Omental fat pad (tissue), 3 donors: ENCODE measurements at regions not wholly inside any gene's neighbourhood (a gene's known extent, or its start where the extent isn't known, plus 50 kb on each side); places are given as distances from the start of the nearest gene placed in this dataset.

Experiments used
- ATAC-seq: fragments of 150-250 bp; one replicate; pipeline ENCODE4 v1.9.1; 2016; ENCODE audit warnings: mild to moderate bottlenecking, moderate library complexity; ENCODE audit not compliant: low FRiP score
- DNase-seq: peaks from one replicate; pipeline ENCODE4 v3.0.0-alpha.2; 2019; ENCODE audit warnings: low spot score
- TF ChIP-seq, protein P1 (sequence below), 3 donors: fragments of 450-650 bp; IDR thresholded peaks; one replicate each; pipeline ENCODE4 v1.5.1; 2016 to 2017; ENCODE audit warnings: antibody characterized with exemption in 3 of 3, mild to moderate bottlenecking in 3 of 3, moderate library complexity in 2 of 3

DNA sequence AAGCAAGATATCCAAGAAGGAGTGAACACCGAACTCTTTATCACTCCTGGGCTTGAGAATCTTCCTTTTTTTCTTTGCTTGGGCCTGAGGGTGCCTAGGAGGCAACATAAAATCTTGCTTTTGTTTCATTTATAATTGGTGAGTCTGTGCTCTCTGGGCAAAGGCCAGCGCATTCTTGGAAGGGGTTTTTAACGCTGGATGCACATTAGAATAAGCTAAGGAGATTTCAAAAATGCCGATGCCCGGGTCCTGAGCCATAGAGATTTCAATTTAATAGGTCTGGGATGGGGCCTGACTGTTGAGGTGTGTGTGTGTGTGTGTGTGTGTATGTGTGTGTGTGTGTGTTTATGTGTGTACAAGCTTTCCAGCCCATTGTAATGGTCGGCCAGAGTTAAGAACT, 62.0 kb upstream of the SORCS3 start:
- DNase-seq (no peak), ATAC-seq (no peak)
- TF ChIP-seq, protein P1, sequence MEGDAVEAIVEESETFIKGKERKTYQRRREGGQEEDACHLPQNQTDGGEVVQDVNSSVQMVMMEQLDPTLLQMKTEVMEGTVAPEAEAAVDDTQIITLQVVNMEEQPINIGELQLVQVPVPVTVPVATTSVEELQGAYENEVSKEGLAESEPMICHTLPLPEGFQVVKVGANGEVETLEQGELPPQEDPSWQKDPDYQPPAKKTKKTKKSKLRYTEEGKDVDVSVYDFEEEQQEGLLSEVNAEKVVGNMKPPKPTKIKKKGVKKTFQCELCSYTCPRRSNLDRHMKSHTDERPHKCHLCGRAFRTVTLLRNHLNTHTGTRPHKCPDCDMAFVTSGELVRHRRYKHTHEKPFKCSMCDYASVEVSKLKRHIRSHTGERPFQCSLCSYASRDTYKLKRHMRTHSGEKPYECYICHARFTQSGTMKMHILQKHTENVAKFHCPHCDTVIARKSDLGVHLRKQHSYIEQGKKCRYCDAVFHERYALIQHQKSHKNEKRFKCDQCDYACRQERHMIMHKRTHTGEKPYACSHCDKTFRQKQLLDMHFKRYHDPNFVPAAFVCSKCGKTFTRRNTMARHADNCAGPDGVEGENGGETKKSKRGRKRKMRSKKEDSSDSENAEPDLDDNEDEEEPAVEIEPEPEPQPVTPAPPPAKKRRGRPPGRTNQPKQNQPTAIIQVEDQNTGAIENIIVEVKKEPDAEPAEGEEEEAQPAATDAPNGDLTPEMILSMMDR (IDR thresholded peaks at IDR 0.05): no peak

DNA sequence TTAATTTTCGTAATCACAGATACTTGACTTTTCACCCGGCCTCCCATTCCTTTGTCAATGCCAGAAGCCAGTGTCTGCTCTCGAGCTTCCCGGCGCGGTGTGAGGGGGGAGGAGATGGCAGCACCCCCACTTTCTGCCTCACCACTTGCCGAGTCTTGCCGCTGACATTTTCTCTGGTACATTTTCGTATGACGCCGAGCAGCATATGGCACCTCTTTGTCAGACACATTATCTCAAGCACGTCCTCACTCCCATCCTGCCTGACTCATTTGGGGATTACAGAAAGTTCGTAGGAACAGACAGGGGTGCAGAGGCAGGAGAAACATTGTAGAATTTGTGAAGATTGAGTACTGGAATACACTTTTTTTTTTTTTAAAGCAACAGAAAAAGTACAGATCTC, 60.8 kb upstream of the SORCS3 start:
- ATAC-seq (peak; percentile 72), DNase-seq (no peak)
- TF ChIP-seq, protein P1 (IDR thresholded peaks at IDR 0.05): no peak

DNA sequence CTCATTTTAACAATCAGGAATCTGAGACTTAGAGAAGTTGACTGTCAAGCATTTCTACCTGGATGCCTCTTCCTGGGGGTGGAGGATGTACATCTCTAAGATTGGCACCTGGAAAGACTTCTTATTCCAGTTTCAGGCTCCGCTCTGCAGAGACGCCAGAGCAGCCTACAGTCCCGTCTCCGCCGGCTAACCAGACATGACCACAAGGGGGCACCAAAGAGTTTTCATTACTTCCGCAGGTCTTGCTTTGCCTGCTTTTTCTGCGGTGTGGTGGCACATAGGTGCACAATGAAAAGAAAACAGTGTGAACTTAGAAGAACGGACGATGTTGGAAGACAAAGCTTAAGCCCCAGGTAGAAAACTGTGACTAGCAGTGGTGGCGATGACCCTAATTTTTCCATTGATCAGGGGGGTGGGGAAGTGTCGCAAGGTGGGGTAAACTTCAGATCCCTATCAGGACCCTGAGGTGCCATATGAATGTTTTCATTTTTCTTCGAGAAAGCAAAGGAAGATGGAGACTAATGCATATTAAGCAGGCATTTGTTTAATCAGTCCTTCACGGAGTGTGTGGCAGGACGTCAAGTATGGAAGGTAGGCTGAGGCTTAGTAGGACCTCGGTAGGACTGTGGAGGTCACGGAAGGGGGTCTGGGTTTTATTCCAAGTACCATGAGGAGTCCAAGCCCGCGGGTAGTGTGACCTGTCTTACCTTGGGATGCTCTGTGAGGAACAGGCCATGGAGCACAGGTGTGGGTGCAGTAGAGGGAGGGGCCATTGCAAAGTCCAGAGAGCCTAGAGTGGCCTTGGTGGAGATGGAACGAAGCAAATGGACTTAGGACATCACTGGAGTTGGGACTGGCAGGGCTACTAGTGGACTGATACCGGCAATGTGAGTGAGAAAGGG, 60.1 kb upstream of the SORCS3 start:
- ATAC-seq (no peak), DNase-seq (peak; percentile 61)
- TF ChIP-seq, protein P1 (IDR thresholded peaks at IDR 0.05): no peak

DNA sequence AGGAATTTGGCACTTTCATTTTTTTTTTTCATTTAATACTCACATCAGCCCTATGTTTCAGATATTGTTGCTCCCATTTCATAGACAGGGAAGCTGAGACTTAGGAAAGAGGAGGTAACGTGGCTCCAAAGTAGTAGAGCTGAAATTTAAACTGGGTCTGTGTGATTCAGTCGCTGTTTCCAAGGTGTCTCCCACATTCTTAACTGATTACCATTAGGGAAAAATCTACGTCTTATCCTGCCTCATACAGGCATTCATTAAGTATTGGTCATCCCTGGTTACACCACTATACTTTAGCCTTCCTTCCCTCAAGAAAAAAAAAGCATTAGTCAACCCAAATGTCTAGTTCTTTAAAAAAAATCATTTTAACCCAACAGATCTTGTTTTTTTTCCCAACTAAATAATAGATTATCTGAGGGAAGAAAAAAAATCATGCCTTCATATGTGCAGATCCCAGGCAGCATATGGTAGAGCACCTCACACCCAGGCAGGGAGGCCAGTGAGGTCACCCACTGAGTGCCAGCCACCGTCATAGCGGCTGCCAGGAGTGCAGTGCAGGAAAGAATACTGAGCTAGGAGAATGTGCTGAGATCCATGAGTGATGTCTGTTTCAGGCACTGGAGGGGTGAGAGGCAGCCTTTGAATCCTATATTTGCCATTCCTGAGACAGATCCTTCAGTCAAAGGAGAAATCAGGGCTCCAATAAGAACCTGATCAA, 59.0 kb upstream of the SORCS3 start:
- TF ChIP-seq, protein P1 (IDR thresholded peaks at IDR 0.05): no peak
- ATAC-seq (no peak), DNase-seq (no peak)

DNA sequence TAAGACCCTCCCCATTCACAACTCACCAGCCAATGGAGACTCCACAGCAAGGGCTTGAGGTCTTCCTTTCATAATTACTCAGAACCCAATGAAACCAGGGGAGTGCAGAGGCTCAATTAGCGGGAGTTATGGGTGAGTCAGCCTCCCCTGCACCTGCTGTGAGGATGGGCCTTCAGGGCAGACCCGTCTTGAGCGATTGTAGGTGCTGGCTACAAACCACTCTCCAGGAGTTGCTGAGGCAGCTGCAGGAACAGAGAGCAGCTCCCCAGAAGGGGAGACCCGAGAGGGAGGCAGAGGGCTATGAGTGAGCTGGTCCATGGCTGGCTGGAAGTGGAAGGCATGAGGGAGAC, 58.5 kb upstream of the SORCS3 start:
- ATAC-seq (no peak), DNase-seq (no peak)
- TF ChIP-seq, protein P1 (IDR thresholded peaks at IDR 0.05): no peak

DNA sequence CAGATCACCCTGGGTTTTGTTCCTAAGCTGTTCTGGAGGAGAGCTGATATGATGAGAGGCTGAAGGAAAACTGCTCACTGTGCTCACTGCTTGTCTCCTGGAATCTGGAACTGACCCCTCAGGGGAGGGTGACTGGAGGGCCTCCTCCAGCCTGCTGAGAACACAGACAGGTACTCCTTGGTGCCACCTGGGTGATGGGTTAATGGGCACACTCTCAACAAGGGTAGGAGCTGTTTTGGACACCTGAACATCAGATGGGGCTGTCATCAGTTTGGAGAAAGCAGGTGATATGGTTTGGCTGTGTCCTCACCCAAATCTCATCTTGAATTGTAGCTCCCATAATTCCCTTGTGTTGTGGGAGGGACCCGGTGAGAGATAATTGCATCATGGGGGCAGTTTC, 58.1 kb upstream of the SORCS3 start:
- no peak for DNase-seq
- TF ChIP-seq, protein P1 (IDR thresholded peaks at IDR 0.05): no peak
- no peak for ATAC-seq
